Smooth muscle cell of the brain vasculature (primary cell): ENCODE measurements at regions not wholly inside any gene's neighbourhood (a gene's known extent, or its start where the extent isn't known, plus 50 kb on each side); places are given as distances from the start of the nearest gene placed in this dataset.

ENCODE experiments used
- DNase-seq: peaks from one replicate; pipeline ENCODE4 v3.0.0-alpha.2; 2012; ENCODE audit warnings: low read depth, low spot score

GRCh38 chr6:147905711-147906110, 397.2 kb downstream of the SAMD5 start:
- peak; percentile 23 for DNase-seq

GRCh38 chr6:147906361-147906760, 397.9 kb downstream of the SAMD5 start:
- DNase-seq, result no peak

- no peak for DNase-seq
Measured at GRCh38 chr6:147909640-147910039, 401.1 kb downstream of the SAMD5 start.

GRCh38 chr6:147910281-147910680, 401.8 kb downstream of the SAMD5 start:
- no peak for DNase-seq

- DNase-seq, result no peak
Measured at GRCh38 chr6:147911057-147911456, 402.6 kb downstream of the SAMD5 start.

- no peak for DNase-seq
Measured at GRCh38 chr6:147911686-147912085, 403.2 kb downstream of the SAMD5 start.

GRCh38 chr6:147922799-147923198, 414.3 kb downstream of the SAMD5 start:
- no peak for DNase-seq

- DNase-seq, result no peak
Measured at GRCh38 chr6:147924598-147924997, 416.1 kb downstream of the SAMD5 start.

GRCh38 chr6:147925826-147926225, 416.8 kb upstream of the SASH1 start:
- no peak for DNase-seq

- DNase-seq, result no peak
Measured at GRCh38 chr6:147930745-147931144, 411.9 kb upstream of the SASH1 start.

GRCh38 chr6:147933224-147933623, 409.4 kb upstream of the SASH1 start:
- DNase-seq, result no peak

- DNase-seq, result no peak
Measured at GRCh38 chr6:147935656-147936055, 407.0 kb upstream of the SASH1 start.

- no peak for DNase-seq
Measured at GRCh38 chr6:147936703-147937470, 405.8 kb upstream of the SASH1 start.

- DNase-seq, result no peak
Measured at GRCh38 chr6:147941143-147941542, 401.5 kb upstream of the SASH1 start.

GRCh38 chr6:147942363-147942762, 400.3 kb upstream of the SASH1 start:
- DNase-seq, result no peak

- no peak for DNase-seq
Measured at GRCh38 chr6:147944122-147944521, 398.5 kb upstream of the SASH1 start.

- DNase-seq, result no peak
Measured at GRCh38 chr6:147947521-147947920, 395.1 kb upstream of the SASH1 start.

- DNase-seq, result peak; percentile 21
Measured at GRCh38 chr6:147949981-147950622, 392.5 kb upstream of the SASH1 start.

GRCh38 chr6:147950623-147950987, 392.0 kb upstream of the SASH1 start:
- DNase-seq, result peak; percentile 23

- DNase-seq, result no peak
Measured at GRCh38 chr6:147951726-147952125, 390.9 kb upstream of the SASH1 start.

GRCh38 chr6:147954938-147955337, 387.7 kb upstream of the SASH1 start:
- no peak for DNase-seq

GRCh38 chr6:147958683-147959082, 384.0 kb upstream of the SASH1 start:
- DNase-seq, result no peak

GRCh38 chr6:147961481-147962141, 381.0 kb upstream of the SASH1 start:
- no peak for DNase-seq
